CD4-positive, alpha-beta T cell (primary cell): ENCODE measurements at regions not wholly inside any gene's neighbourhood (a gene's known extent, or its start where the extent isn't known, plus 50 kb on each side); places are given as distances from the start of the nearest gene placed in this dataset.

ENCODE experiments used
- ATAC-seq: fragments of 200-7000 bp; cut with Tn5 transposase; one replicate; pipeline ENCODE4 v1.10.0; 2022; ENCODE audit warnings: mild to moderate bottlenecking; ENCODE audit not compliant: poor library complexity
- CTCF ChIA-PET: fragments of 350-600 bp; sonication (Branson Sonifier 250); formaldehyde crosslinking; loops from one replicate; lab custom pipeline; 2021; ENCODE audit warnings: antibody characterized with exemption, inconsistent platforms; lab: Charles Lee
- POLR2A ChIA-PET: fragments of 350-600 bp; sonication (Branson Sonifier 250); formaldehyde crosslinking; loops from one replicate; lab custom pipeline; 2021; ENCODE audit warnings: antibody characterized with exemption, inconsistent platforms; lab: Charles Lee
- DNase-seq, 14 experiments: peaks; one replicate each; pipeline ENCODE4 v3.0.0-alpha.2; 2013 to 2020; ENCODE audit warnings: mixed read lengths in 2 of 14
- H3K27ac ChIP-seq, 2 donors: one replicate each; pipeline versions ENCODE4 v1.5.1 to v1.7.0; 2013; ENCODE audit warnings: low read length in 2 of 2, low read depth in 1 of 2, mild to moderate bottlenecking in 1 of 2
- H3K27me3 ChIP-seq, 2 experiments: 1 replicate in 1 of 2; 2 replicates in 1 of 2; pipeline versions ENCODE4 v1.6.1 to v1.7.0; 2013; ENCODE audit warnings: low read length in 2 of 2, control low read depth in 1 of 2, mild to moderate bottlenecking in 1 of 2, moderate library complexity in 1 of 2; ENCODE audit not compliant: insufficient read depth in 2 of 2, control insufficient read depth in 1 of 2
- H3K36me3 ChIP-seq: one replicate; pipeline ENCODE4 v1.6.1; 2013; ENCODE audit warnings: low read length, control low read depth; ENCODE audit not compliant: insufficient read depth
- H3K4me1 ChIP-seq: one replicate; pipeline ENCODE4 v1.6.1; 2013; ENCODE audit warnings: low read length, control low read depth; ENCODE audit not compliant: insufficient read depth
- H3K4me3 ChIP-seq: one replicate; pipeline ENCODE4 v1.5.1; 2013; ENCODE audit warnings: mild to moderate bottlenecking, low read length, moderate library complexity
- H3K9me3 ChIP-seq, 2 experiments: 1 replicate in 1 of 2; 2 replicates in 1 of 2; pipeline versions ENCODE4 v1.6.1 to v1.7.0; 2013; ENCODE audit warnings: low read length in 2 of 2, mild to moderate bottlenecking in 2 of 2, control low read depth in 1 of 2, moderate library complexity in 1 of 2; ENCODE audit not compliant: control insufficient read depth in 1 of 2, insufficient read depth in 1 of 2
- H3K27ac Mint-ChIP-seq: one replicate; pipeline ENCODE4 v1.8.0; 2020; ENCODE audit warnings: mixed read lengths
- H3K27me3 Mint-ChIP-seq: one replicate; pipeline ENCODE4 v1.8.0; 2021; ENCODE audit warnings: mixed read lengths
- H3K36me3 Mint-ChIP-seq: one replicate; pipeline ENCODE4 v1.8.0; 2021; ENCODE audit warnings: low read depth, mixed read lengths
- H3K4me1 Mint-ChIP-seq: one replicate; pipeline ENCODE4 v1.8.0; 2021; ENCODE audit warnings: low read depth, mixed read lengths
- H3K4me3 Mint-ChIP-seq: one replicate; pipeline ENCODE4 v1.8.0; 2020; ENCODE audit warnings: mild to moderate bottlenecking, mixed read lengths
- H3K9me3 Mint-ChIP-seq: one replicate; pipeline ENCODE4 v1.8.0; 2020; ENCODE audit warnings: mixed read lengths
- CTCF ChIP-seq: fragments of 200-600 bp; IDR thresholded peaks from one replicate; pipeline ENCODE4 v1.8.0; 2022; ENCODE audit warnings: antibody characterized with exemption, mild to moderate bottlenecking
- intact Hi-C, 2 experiments: fragments of 100-400 bp; cut with DNase I in 1 of 2; cut with micrococcal nuclease in 1 of 2; formaldehyde crosslinking; loops; one replicate each; pipeline versions ENCODE4 v1.15.1 to v1.9.0; 2023 to 2025; cut with DNase I, micrococcal nuclease

- H3K36me3 Mint-ChIP-seq = no peaks in the 10 kb centered on the region
- Histone ChIP-seq H3K9me3 (no peaks in the 10 kb centered on the region), H3K4me1 (no peaks in the 10 kb centered on the region), H3K27me3 (no peaks in the 10 kb centered on the region), H3K27ac (no peak overlapping the region), H3K36me3 (no peaks in the 10 kb centered on the region), H3K4me3 (no peak overlapping the region)
- no peaks in the 10 kb centered on the region for H3K4me1 Mint-ChIP-seq
- intact Hi-C loops = no loop called here
- H3K27me3 Mint-ChIP-seq = no peaks in the 10 kb centered on the region
- ATAC-seq (no peak), DNase-seq (no peak)
- H3K27ac Mint-ChIP-seq = no peak overlapping the region
- no peak overlapping the region for H3K4me3 Mint-ChIP-seq
- CTCF ChIA-PET = no interaction called here
- H3K9me3 Mint-ChIP-seq = no peaks in the 10 kb centered on the region
- TF ChIP-seq CTCF = no peak
- POLR2A ChIA-PET = no interaction called here
Measured at GRCh38 chr16:72236866-72237265, 64.9 kb upstream of the PMFBP1 start.

- H3K4me1 Mint-ChIP-seq = no peaks in the 10 kb centered on the region
- ATAC-seq = no peak
- intact Hi-C loops = no loop called here
Measured at GRCh38 chr16:72234387-72234786, 62.4 kb upstream of the PMFBP1 start.

GRCh38 chr16:72228014-72228413 lies 56.1 kb upstream of the PMFBP1 start:
- Histone ChIP-seq H3K9me3 (no peaks in the 10 kb centered on the region), H3K27me3 (no peaks in the 10 kb centered on the region), H3K4me1 (no peaks in the 10 kb centered on the region), H3K27ac (no peak overlapping the region), H3K4me3 (no peak overlapping the region), H3K36me3 (no peaks in the 10 kb centered on the region)
- DNase-seq = no peak
- CTCF ChIA-PET = no interaction called here
- no peak for ATAC-seq
- TF ChIP-seq CTCF = no peak
- no peaks in the 10 kb centered on the region for H3K36me3 Mint-ChIP-seq
- intact Hi-C loops = no loop called here
- no peaks in the 10 kb centered on the region for H3K4me1 Mint-ChIP-seq
- no peaks in the 10 kb centered on the region for H3K9me3 Mint-ChIP-seq
- H3K27me3 Mint-ChIP-seq = no peaks in the 10 kb centered on the region
- no peak overlapping the region for H3K27ac Mint-ChIP-seq
- POLR2A ChIA-PET = no interaction called here
- no peak overlapping the region for H3K4me3 Mint-ChIP-seq

More at GRCh38 chr16:72234387-72234786, 62.4 kb upstream of the PMFBP1 start:
- H3K9me3 Mint-ChIP-seq = no peaks in the 10 kb centered on the region
- no peaks in the 10 kb centered on the region for H3K9me3 ChIP-seq
- no peak overlapping the region for H3K27ac ChIP-seq
- H3K4me3 Mint-ChIP-seq = no peak overlapping the region
- no peak overlapping the region for H3K27ac Mint-ChIP-seq
- H3K27me3 ChIP-seq = no peaks in the 10 kb centered on the region
- H3K4me3 ChIP-seq = no peak overlapping the region
- TF ChIP-seq CTCF = no peak
- no peaks in the 10 kb centered on the region for H3K36me3 Mint-ChIP-seq
- POLR2A ChIA-PET = no interaction called here
- no peaks in the 10 kb centered on the region for H3K27me3 Mint-ChIP-seq
- DNase-seq = no peak
- H3K4me1 ChIP-seq = no peaks in the 10 kb centered on the region
- no peaks in the 10 kb centered on the region for H3K36me3 ChIP-seq
- CTCF ChIA-PET = no interaction called here
